ENCODE measurements at regions not wholly inside any gene's neighbourhood (a gene's known extent, or its start where the extent isn't known, plus 50 kb on each side); places are given as distances from the start of the nearest gene placed in this dataset.

DNA sequence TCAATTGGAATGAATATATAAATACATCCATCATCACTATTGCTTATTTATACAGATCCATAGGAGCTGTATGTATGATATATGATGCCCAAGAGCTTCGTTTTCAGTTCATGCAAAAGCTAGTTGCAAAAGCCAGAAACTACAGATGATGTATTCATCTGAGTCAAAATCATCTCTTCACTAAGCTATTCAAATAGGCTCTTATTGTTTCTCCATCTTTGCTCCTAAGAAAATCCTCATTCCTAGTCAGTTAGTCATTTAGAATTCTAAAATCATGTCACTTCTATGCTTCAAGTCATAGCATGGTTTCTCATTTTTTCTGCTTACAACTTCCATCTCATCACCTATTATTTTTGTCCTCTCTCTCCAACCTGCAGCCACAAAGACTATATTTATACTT is 300.1 kb upstream of the TRAM1L1 start:
- TF ChIP-seq, protein P1, sequence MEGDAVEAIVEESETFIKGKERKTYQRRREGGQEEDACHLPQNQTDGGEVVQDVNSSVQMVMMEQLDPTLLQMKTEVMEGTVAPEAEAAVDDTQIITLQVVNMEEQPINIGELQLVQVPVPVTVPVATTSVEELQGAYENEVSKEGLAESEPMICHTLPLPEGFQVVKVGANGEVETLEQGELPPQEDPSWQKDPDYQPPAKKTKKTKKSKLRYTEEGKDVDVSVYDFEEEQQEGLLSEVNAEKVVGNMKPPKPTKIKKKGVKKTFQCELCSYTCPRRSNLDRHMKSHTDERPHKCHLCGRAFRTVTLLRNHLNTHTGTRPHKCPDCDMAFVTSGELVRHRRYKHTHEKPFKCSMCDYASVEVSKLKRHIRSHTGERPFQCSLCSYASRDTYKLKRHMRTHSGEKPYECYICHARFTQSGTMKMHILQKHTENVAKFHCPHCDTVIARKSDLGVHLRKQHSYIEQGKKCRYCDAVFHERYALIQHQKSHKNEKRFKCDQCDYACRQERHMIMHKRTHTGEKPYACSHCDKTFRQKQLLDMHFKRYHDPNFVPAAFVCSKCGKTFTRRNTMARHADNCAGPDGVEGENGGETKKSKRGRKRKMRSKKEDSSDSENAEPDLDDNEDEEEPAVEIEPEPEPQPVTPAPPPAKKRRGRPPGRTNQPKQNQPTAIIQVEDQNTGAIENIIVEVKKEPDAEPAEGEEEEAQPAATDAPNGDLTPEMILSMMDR (conservative IDR thresholded peaks at IDR 0.05; ENCODE audit: low read length) = no peak
- TF ChIP-seq EZH2phosphoT487 (IDR thresholded peaks at IDR 0.05; ENCODE audit: borderline replicate concordance, low read depth, low read length) = no peak
- POLR2A ChIA-PET = no interaction called here
- CTCF ChIA-PET (ENCODE audit: unreplicated experiment) = no interaction called here
- no peaks in the 10 kb centered on the region for H3K9me2 ChIP-seq (ENCODE audit: insufficient read depth, low read length)
- BruUV-seq (replicated peaks) = no TSS peak
- H4K20me1 ChIP-seq (ENCODE audit: insufficient read depth, low read length) = no peaks in the 10 kb centered on the region
- H2AFZ ChIP-seq (ENCODE audit: low read length) = no peak overlapping the region
- no peak overlapping the region for H3K27ac ChIP-seq (ENCODE audit: low read depth, low read length, poor library complexity, severe bottlenecking)
- H3K9me3 ChIP-seq (ENCODE audit: low read length) = no peaks in the 10 kb centered on the region
- no peaks in the 10 kb centered on the region for H3K79me2 ChIP-seq (ENCODE audit: insufficient read depth, low read depth, low read length)
- H3K4me2 ChIP-seq (ENCODE audit: low read length) = no peak overlapping the region
- no peaks in the 10 kb centered on the region for H3K36me3 ChIP-seq (ENCODE audit: insufficient read depth, low read length)
- H3K4me3 ChIP-seq (ENCODE audit: low read depth, low read length, poor library complexity, severe bottlenecking) = no peak overlapping the region
- H3K4me1 ChIP-seq (ENCODE audit: insufficient read depth, low read length, poor library complexity, severe bottlenecking) = no peaks in the 10 kb centered on the region
- no peak for DNase-seq (ENCODE audit: low spot score)
- intact Hi-C loops (cut with micrococcal nuclease; ENCODE audit: unreplicated experiment) = no loop called here

DNA sequence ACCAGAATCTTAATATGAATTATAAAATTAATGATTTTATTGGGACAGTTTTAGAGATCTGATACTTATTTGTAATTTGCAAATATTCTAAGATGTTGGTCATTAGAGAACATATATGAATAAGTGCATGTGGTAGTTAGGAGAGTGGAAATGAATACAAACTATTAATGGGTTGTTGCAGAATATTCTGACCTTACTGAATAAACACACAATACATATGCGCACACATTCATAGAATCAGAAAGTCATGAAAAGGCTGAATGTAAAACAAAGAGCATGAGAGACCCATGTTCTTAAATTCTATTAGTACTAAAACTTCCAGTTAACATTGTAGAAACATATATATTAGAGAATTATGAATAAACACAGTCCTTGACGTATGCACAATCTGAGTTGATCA is 301.7 kb upstream of the TRAM1L1 start:
- BruUV-seq (replicated peaks) = no TSS peak
- CTCF ChIA-PET (ENCODE audit: unreplicated experiment) = no interaction called here

DNA sequence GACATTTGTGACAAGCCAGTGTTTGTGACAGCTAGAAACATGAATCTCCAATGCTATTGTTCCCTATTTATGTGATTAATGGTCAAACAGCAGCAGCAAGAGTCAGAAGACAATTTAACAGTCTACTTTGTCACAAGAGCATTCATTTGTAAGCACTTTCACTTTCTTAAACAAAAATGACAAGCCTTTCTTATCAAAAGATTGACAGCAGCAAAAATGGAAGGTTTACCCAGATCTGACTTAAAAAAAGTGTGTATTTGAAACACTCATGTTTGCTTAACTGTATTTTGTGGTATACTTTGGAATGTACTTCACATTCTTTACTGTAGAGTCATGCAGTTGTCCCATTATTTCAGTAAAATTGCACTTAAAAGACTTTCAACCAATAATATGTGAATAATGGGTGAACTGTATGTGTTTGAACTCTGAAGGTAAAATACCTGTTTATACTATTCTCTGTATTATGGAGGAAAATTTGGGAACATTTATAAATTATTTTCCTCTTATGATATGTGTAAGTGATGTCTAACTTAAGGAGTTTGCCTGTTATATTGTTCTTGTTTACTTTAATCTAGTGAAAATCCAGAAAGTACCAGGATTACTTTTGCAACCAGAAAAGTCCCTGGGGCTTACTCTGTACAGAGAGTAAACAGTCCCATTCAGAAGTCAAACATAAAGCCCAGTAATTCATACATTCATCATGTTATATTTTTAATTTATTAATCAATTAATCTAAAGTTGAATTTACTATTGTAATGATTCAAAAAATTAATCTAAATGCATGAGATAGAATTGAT is 314.9 kb upstream of the TRAM1L1 start:
- no peaks in the 10 kb centered on the region for H3K9me2 ChIP-seq (ENCODE audit: insufficient read depth, low read length)
- H3K79me2 ChIP-seq (ENCODE audit: insufficient read depth, low read depth, low read length) = no peaks in the 10 kb centered on the region
- POLR2A ChIA-PET = no interaction called here
- intact Hi-C loops (cut with micrococcal nuclease; ENCODE audit: unreplicated experiment) = no loop called here
- DNase-seq (ENCODE audit: low spot score) = no peak
- H3K9me3 ChIP-seq (ENCODE audit: low read length) = no peaks in the 10 kb centered on the region
- no peaks in the 10 kb centered on the region for H4K20me1 ChIP-seq (ENCODE audit: insufficient read depth, low read length)
- H3K36me3 ChIP-seq (ENCODE audit: insufficient read depth, low read length) = no peaks in the 10 kb centered on the region
- H3K4me2 ChIP-seq (ENCODE audit: low read length) = no peak overlapping the region
- CTCF ChIA-PET (ENCODE audit: unreplicated experiment) = no interaction called here
- TF ChIP-seq, protein P1 (conservative IDR thresholded peaks at IDR 0.05; ENCODE audit: low read length) = no peak
- no peak for TF ChIP-seq EZH2phosphoT487 (IDR thresholded peaks at IDR 0.05; ENCODE audit: borderline replicate concordance, low read depth, low read length)
- BruUV-seq (replicated peaks) = no TSS peak
- H3K4me1 ChIP-seq (ENCODE audit: insufficient read depth, low read length, poor library complexity, severe bottlenecking) = no peaks in the 10 kb centered on the region
- H2AFZ ChIP-seq (ENCODE audit: low read length) = no peak overlapping the region
- no peak overlapping the region for H3K4me3 ChIP-seq (ENCODE audit: low read depth, low read length, poor library complexity, severe bottlenecking)
- no peak overlapping the region for H3K27ac ChIP-seq (ENCODE audit: low read depth, low read length, poor library complexity, severe bottlenecking)

More for the DNA sequence above, 301.7 kb upstream of the TRAM1L1 start:
- Histone ChIP-seq H3K9me2 (ENCODE audit: insufficient read depth, low read length) (no peaks in the 10 kb centered on the region), H3K27ac (ENCODE audit: low read depth, low read length, poor library complexity, severe bottlenecking) (no peak overlapping the region), H3K4me1 (ENCODE audit: insufficient read depth, low read length, poor library complexity, severe bottlenecking) (no peaks in the 10 kb centered on the region), H3K4me2 (ENCODE audit: low read length) (no peak overlapping the region), H3K36me3 (ENCODE audit: insufficient read depth, low read length) (no peaks in the 10 kb centered on the region), H2AFZ (ENCODE audit: low read length) (no peak overlapping the region), H3K4me3 (ENCODE audit: low read depth, low read length, poor library complexity, severe bottlenecking) (no peak overlapping the region), H3K9me3 (ENCODE audit: low read length) (no peaks in the 10 kb centered on the region), H4K20me1 (ENCODE audit: insufficient read depth, low read length) (no peaks in the 10 kb centered on the region), H3K79me2 (ENCODE audit: insufficient read depth, low read depth, low read length) (no peaks in the 10 kb centered on the region)
- POLR2A ChIA-PET = no interaction called here
- intact Hi-C loops (cut with micrococcal nuclease; ENCODE audit: unreplicated experiment) = no loop called here
- TF ChIP-seq, protein P1 (conservative IDR thresholded peaks at IDR 0.05; ENCODE audit: low read length) = no peak
- TF ChIP-seq EZH2phosphoT487 (IDR thresholded peaks at IDR 0.05; ENCODE audit: borderline replicate concordance, low read depth, low read length) = no peak
- no peak for DNase-seq (ENCODE audit: low spot score)
